ENCODE measurements at regions not wholly inside any gene's neighbourhood (a gene's known extent, or its start where the extent isn't known, plus 50 kb on each side); places are given as distances from the start of the nearest gene placed in this dataset.
A peak's percentile ranks its signal among the peaks of the same experiment; 100 is the strongest.

- DNase-seq (ENCODE audit: low read depth) = no peak
- H3K4me3 ChIP-seq (ENCODE audit: low read length) = no peak overlapping the region
- TF ChIP-seq CTCF (conservative IDR thresholded peaks at IDR 0.05; ENCODE audit: low read length) = no peak
Measured at GRCh38 chr5:107254214-107254901, 416.4 kb downstream of the EFNA5 start.

- no peak overlapping the region for H3K4me3 ChIP-seq (ENCODE audit: low read length)
- DNase-seq (ENCODE audit: low read depth) = no peak
- TF ChIP-seq CTCF (conservative IDR thresholded peaks at IDR 0.05; ENCODE audit: low read length) = no peak
Measured at GRCh38 chr5:107253246-107253645, 417.5 kb downstream of the EFNA5 start.

- no peak for TF ChIP-seq CTCF (conservative IDR thresholded peaks at IDR 0.05; ENCODE audit: low read length)
- no peak overlapping the region for H3K4me3 ChIP-seq (ENCODE audit: low read length)
- no peak for DNase-seq (ENCODE audit: low read depth)
Measured at GRCh38 chr5:107251151-107251550, 419.6 kb downstream of the EFNA5 start.

- peak; percentile 15 for DNase-seq (ENCODE audit: low read depth)
- TF ChIP-seq CTCF (conservative IDR thresholded peaks at IDR 0.05; ENCODE audit: low read length) = peak; percentile 65
- H3K4me3 ChIP-seq (ENCODE audit: low read length) = no peak overlapping the region
Measured at GRCh38 chr5:107248066-107248695, 422.6 kb downstream of the EFNA5 start.

- no peak for TF ChIP-seq CTCF (conservative IDR thresholded peaks at IDR 0.05; ENCODE audit: low read length)
- no peak for DNase-seq (ENCODE audit: low read depth)
- no peak overlapping the region for H3K4me3 ChIP-seq (ENCODE audit: low read length)
Measured at GRCh38 chr5:107247427-107247826, 423.3 kb downstream of the EFNA5 start.

GRCh38 chr5:107243220-107243579, 427.5 kb downstream of the EFNA5 start:
- no peak for DNase-seq (ENCODE audit: low read depth)
- no peak overlapping the region for H3K4me3 ChIP-seq (ENCODE audit: low read length)
- TF ChIP-seq CTCF (conservative IDR thresholded peaks at IDR 0.05; ENCODE audit: low read length) = no peak
